Effector CD8-positive, alpha-beta T cell (primary cell): ENCODE measurements at regions not wholly inside any gene's neighbourhood (a gene's known extent, or its start where the extent isn't known, plus 50 kb on each side); places are given as distances from the start of the nearest gene placed in this dataset.

Source experiments
- DNase-seq: peaks from one replicate; lab custom pipeline; 2025; lab: John Stamatoyannopoulos, UW

DNA sequence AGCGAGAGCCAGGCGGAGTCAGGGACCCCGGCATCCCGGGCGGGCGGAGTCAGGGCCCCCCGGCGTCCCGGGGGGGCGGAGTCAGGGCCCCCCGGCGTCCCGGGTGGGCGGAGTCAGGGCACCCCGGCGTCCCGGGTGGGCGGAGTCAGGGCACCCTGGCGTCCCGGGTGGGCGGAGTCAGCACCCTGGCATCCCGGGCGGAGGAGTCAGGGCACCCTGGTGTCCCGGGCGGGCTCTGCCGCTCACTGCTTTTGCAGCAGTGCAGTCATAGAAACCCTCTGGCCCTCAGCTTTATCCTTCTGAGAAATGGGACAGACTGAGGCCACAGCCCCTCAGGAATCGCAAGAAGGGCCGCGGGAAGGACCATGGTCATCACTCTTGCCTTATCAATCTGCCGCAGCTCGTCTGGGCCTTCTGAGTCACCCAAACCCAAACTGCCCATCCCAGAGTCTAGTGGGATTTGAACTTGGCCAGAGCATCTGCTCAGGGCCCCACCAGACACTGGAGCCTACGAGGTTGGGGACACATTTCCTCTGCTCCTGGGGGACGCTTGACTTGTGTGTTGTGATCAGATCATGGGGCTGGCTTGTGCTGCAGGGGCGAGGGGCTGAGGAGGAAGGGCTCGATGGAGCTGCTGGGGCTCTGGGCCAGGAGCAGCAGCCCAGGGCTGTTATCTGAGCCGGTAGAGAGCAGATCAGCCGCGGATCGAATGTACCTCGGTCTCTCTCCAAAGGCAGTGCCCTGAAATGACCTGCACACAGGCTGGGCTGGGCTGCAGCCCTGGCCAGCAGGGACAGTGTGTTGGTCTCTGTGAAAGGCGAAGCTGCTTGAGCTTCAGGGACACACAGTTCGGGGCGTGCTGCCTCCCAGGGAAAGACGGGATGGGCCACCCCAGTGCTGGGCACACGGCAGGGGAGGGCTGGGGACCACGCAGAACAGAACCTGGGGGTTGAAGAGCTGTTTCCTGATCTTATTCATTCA, 290.1 kb upstream of the HDAC4 start:
- DNase-seq = no peak

DNA sequence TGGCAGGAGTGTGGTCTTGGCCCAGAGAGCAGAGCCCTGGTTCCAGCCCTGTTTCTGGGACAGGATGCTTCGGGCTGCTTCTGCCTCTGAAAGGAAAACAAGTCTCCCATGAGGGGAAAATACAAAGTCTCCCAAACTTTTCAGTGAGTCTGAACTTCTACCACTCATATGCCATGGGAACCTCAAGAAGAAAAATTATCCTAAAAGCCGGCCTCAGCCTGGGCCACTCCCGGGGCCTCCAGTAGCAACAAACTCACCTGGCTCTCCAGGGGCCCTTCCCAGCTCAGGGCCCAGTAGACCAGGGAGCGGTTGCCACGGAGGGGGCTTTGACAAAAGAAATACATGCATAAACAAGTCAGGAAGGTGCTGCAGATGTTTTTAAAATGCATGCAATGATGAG, 289.2 kb upstream of the HDAC4 start:
- no peak for DNase-seq

DNA sequence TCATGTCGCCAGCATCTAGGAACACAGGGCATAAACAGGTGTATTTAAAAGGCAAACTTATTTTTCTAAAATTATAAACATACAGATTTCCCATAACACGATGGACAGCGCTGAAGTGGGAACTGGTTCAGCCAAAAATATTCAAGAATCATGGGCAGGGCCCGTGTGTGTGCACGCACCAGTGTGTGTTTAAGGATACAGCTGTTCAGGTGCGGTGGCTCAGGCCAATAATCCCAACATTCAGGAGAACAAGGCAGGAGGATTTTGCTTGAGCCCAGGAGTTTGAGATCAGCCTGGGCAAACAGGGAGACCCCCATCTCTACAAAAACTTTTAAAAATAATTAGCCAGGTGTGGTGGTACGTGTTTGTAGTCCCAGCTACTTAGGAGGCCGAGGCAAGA, 288.6 kb upstream of the HDAC4 start:
- DNase-seq = no peak

DNA sequence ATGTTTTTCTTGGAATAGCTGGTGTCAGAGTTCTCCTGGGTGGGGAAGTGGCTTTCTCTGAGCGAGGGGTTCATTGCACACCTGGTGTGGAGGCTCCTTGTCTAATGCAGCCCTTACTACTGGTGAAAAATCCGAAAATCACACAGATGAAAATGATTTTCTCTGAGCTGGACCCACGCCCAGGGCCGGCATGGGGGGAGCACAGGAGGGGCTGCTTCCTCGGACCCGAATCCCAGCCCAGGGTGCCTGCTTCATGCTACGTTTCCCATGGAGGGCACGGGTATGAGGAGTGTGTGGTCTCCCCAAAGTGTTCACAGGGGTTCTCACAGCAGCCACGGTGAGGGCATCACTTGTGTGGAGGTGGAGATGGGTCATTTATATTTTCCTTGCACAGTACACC, 288.0 kb upstream of the HDAC4 start:
- no peak for DNase-seq

DNA sequence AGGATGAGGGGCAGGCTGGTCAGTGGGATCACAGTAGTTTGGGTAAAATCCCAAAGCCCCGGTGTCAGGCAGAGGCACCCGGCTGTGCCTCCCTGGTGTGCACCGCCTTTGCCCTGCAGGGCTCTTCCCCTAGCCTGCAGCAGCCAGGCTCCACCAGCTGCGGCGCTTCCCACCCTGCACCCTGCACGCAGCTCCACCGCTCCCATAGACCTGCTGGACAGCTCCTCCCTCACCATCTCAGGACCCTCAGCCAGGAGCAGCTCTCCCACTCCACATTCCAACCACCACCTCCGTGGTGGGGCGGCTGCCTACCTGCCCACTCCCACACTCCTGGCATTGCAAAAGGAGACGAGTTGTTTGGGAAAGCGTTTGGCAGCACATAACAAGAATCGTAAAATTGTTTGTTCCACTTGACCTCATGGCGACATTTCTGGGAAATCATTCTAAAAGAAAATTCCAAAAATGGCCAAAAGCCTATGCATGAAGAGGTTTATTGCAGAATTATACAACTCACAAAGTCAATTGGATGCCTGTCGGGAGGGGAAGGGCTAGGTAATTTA, 287.4 kb upstream of the HDAC4 start:
- DNase-seq = no peak

DNA sequence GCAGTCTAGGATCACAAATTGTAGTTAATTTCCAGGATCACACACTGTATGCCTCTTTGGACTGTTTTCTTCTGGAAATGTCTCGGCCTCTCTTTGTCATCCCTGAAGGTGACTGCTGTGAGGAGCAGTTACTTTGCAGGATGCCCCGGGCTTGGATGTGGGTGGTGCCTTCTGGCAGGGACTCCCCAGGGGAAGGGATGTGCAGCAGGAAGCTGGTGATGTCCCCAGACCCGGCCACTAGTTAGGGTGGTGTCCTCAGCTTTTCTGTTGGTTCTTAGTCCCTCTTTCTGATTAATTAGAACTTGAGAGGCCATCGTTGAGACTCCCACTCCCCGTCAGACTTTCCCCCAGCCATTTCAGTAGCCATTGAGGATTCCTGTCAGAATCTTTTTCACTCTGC, 286.6 kb upstream of the HDAC4 start:
- no peak for DNase-seq

DNA sequence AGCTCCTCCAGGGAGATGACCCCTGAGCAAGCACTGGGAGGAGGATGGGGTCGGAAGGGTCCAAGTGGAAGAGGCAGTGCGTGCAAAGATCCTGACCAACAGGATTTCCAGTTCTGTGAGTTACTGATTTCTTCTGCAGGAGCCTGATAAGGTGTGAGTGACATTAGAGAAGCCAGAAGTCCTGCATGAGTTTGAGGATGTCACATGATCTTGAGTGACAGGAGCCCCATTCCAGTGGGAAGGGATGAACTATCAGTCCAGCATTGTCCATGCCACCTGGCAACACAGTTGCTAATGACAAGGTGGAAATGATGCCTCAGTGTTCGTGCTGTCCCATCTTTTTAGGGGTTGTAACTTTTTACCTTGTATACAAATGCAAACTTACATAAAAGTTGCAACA, 285.1 kb upstream of the HDAC4 start:
- DNase-seq = no peak

DNA sequence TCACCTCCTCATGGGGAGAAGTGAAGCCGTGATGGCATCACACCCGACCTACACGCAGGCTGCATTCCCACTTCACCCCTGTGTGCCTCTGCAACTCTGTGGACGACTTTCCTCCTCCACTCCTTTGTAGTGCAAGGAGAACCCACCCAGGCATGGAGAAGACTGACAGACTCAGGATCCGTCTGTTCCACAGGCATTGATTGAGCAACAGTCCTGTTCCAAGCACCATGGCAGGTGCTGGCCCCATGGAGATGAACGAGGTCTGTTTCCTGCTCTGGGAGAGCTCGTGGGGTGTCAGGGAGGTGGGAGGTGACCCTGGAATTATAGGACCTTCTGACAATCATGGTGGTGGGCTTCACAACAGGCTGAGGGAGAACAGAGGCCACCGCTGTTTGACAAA, 284.7 kb upstream of the HDAC4 start:
- DNase-seq = no peak

DNA sequence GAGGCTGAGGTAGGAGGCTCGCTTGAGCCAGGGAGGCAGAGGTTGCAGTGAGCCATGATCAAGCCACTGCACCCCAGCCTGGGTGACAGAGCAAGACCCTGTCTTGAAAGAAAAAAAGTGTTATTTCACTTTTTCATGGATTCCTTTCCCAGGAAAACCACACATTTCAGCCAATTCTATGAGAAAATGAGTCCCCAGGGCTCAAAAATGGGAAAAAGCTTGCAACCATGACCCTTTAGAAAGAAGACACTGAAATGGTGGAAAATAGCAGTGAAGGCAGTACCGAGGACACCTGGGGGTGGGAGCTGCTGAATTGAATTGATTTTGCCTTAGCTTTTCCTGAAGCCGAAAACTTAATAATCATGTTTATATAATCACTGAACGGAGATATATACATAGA, 284.2 kb upstream of the HDAC4 start:
- DNase-seq = no peak

DNA sequence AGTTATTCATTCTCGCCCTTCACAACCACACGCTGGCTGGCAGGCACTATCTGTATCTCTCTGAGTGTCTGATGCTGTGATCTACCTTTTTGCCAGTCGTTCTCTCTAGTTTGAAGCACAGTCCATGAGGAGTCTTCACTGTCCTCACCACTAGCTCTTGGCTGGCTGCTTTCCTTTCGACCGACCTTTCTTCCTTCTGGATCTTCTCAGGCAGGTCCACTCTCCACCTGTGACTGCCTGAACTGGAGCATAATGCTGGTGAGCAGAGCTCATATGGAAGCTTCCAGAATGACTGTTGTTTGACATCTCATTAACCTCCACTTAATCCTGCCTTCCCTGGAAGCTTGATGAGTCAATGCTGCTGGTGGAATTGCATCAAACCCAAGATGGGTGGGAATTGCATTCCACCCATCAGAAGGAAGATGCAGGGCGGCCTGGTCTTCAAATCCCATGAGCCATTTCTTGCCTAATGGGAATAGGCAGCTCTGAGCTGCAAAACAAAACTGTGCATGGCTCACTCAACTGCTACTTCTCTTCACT, 283.5 kb upstream of the HDAC4 start:
- DNase-seq = no peak

DNA sequence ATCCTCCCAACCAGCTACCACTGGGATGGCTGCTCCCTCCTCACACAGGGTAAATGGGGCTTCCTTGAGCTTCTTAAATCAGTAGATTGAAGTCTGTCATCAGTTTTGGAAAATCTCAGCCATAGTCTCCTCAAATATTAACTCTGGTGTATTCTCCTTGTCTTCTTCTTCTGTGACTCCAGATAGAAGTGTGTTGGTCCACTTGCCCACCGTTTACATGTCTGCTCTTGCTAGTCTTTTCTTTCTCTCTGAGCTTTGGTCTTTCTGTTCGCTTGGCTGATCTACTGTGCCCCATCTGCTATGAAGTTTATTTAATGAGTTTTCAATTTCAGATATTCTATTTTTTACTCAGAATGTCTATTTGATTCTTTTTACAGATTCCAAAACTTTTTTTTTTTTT, 281.7 kb upstream of the HDAC4 start:
- no peak for DNase-seq

DNA sequence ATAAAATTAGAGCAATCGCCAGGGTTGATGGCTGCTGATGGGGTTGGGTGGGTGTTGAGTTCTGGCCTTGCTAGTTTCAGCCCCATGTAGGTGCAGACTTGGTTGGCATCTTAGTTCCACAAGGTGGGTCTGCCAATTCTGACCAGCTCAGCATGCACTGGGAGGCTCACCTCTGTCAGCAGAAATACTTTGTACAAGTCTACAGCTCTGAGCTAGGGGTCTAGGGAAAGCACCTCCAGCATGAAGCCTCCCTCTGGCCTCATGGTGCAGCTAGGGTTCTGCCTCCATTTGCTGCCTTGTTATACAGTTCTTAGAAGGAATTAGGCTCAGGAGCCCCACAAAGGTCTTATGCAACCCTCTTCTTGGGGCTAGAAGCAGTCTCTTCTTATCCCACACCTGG, 278.9 kb upstream of the HDAC4 start:
- DNase-seq = no peak

DNA sequence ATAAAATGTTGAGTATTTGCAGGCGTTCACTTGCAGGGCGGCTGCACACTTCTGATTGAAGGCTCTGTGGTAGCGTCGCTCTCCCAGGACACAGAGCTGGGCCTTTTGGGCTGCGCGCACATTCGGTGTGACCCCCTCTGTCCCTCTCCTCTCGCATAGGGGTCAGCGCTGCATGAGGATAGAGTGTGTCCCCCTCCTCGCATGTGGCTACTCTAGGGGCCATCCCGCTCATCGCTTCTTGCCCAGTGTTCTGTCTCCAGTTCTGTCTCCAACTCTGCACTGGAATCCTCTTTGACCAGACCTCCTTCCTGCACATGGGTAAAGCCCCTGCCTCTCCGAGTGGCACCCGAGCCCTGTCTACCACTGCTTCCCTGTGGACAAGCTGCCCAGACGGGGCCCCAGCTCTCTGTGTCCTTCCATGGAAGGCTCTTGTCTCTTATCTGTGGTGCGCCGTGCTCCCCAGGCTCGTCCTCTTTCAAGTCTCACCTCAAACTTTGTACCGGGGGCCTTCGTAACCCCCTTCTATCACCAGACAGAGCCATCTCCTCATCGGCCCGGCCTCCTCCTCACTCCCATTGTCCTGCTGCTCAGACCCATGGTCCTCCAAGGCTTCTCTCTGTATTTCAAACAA, 278.0 kb upstream of the HDAC4 start:
- DNase-seq = no peak

DNA sequence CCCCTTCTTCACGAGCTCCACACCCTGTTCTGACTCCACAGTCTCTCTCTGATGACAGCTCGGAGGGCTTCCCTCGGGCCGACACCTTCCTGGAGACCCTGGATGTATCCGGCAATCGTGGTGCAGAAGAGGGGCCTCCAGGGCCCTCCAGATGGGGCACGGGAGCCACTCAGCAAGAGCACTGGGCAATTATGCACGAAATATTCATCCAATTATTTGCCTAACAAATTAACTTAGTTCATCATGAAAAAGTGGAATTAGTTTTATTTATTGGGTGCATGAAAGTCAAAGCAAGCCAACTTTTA, 277.3 kb upstream of the HDAC4 start:
- DNase-seq = no peak

DNA sequence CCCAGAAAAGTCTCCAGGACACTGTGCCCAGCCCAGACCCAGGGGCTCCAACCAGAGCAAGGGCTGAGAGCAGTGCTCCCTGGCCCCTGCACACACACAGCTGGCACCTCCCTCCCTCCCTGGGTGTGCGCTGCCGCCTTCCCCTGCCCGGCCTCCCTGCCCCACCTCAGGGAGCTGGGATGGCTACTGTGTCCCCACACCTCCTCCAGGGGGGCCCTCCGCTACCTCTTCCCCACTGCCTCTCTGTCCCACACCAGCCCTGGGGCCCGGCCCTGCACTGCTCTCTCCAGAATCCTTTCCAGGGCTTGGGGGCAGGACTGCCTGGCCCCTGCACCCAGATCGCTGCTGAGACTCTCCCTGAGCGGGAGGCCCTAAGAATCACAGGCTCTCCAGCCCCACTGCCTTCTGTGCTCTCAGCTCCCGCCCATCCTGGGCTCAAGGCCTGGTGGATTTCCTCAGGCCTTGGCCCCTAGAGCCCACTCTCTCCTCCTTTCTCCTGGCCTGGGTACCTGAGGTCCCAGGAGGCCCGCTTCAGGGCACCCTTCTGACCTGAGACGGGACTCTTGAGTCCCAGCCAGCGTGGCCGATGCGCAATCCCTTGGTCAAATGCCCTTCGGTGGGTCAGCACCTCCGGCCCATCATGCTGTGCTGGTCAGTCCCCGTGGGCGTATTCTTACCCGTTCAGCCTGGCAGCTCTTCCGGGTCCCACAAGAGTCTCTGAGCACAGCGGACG, 276.8 kb upstream of the HDAC4 start:
- DNase-seq = no peak

DNA sequence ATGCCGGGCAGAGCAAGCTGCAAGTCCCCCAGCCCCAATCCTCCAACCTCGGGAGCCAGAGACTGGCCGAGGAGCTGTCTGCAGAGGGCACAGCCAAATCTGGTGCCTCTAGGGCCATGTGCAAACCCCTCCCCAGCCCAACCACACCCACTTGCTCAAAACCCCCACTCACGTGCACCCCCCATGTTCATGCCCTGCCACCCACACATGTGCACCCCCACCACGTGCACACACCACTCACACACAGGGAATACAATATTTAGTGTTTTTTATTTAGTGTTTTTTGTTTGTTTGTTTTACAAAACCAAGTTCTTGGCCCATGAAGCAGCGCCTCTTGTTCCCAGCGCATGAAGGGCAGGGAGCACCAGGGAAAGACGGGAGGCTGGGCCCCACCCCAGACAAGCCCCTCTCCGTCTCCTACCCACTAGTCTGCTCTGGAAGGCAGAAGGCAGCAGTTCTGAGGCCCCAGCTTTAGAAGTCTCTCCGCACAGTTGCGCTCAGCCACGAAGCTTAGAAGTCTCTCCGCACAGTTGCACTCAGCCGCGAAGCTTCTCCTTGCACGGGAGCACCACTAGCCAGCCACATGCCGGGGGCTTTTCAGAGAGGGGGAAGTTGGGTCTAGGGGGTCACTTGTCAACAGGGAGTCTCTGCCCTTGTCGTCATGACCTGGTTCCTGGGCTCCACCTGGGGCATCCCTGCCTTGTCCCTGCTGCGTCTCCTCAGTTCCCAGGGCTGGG, 276.1 kb upstream of the HDAC4 start:
- DNase-seq = no peak

DNA sequence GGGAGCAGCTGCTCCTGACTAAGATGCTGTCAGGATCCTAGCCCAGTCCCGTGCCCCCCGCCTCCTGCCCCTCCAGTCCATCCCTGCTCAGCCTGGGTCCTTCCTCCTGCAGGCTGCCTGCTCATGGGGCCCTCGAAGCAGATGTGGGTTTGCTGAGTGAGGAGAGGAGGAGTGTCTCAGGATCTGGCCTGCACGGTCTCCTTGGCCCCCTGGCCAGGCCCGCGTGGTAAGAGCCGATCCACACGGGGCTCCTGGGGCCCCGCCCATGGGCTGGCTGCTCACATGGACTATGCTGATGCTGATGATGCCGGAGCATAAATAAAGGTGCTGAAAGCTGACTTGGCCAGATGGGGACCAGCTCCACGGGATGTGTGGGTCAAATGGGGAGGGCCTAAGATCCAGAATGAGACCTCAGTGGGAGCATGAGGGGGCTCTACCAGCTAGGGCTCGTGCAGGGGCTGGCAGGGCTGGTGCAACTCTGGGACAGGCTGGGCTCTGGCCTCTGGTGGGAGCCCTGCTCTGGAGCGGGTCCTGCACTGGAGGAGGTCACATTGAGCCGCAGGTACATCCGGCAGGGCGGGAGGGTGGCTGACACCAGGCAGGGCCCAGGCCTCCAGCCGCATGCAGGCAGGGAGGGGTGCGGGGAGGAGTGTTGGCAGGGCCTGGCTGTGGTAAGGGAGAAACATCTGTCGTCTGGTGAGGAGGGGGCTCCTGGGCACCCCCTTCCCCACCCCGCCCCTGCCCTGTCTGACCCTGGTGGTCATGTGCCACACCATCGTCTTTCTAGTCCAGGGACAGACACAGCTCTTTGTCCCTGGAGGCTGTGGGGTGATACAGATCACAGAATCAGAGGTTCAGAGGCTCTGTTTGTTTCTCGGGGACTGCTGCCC, 275.3 kb upstream of the HDAC4 start:
- DNase-seq = no peak

DNA sequence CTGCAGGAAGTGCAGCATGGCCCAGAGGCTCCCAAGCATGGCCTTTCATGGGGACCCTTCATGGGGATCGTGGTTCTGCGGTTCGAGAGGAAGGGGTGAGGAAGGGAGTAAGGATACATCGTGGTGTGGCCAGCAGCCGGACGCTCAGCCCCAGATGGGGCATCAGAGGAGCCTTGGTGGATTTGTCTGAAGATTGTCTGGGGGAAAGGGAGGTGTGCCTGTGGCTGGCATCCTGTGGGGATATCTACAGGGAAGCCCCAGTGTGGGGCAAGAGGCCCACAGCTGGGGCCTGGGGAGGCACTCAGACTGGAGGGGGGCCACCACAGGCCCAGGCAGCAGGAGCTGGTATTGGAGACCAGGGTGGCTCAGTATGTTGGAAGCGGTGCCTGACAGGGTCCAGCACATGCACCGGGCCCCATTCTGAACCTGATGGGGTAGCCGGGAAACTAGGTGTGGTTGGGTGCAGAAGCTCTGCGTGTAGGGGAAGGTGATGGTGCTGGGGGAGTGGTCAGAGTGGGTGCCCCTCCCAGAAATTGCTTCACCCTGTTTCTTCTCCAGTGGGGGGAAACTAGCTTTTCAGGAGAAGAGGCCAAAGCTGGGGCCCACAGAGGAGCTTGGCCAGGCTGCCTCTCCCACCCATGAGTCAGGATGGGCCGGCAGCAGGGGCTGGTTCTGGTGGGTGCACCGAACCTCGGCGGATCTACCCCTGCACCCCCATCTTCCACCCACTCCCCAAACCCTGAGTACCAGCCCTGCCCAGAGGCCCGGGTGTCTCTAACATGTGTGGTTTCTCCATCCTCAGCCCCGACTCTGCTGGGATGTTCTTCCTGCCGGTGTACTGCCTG, 274.4 kb upstream of the HDAC4 start:
- no peak for DNase-seq

DNA sequence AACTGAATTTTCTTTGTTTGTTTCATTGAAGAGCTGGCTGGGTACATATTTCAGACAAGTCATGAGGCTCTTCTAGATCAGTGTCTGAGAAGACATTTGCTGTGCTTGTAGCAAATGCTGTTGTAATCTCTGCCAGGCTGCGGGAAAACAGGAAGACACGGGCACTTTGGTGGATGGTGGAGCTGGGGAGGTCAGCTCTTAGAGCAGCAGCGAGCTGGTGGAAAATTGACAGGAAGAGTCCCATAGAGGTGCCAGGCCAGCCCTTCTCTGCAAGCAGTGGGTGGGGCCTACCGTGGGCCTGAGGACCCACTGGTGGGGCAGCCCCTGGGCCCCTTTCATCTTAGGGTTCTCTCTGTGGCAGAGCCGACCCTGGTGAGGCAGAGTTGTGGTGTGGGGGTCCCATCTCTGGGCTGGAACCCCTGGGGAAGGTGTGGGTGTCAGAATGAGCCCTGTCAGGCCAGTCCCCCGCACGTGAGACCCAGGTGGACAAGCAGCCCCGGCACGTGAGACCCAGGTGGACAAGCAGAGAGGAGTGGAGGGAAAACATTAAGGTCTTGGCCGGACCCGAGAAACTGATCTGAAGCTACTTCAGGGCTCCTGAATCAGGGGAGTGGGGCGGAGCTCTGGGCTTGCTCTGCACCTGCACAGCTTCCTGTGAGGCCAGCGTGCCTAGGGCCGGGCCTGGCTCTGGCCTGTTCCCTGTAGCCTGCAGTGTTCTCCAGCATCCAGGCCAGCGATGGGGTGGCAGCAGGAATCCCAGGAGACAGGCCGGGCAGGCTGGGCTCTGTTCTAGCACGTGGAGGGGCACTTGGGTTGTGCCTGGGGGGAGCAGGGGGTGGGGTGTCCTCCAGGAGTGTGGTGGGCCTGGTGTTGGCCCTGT, 273.5 kb upstream of the HDAC4 start:
- no peak for DNase-seq
